NT2/D1 (cell line): ENCODE measurements at regions not wholly inside any gene's neighbourhood (a gene's known extent, or its start where the extent isn't known, plus 50 kb on each side); places are given as distances from the start of the nearest gene placed in this dataset.
"Not testable (repeated sequence)": the region's sequence is repeated elsewhere in the genome, so short reads cannot be mapped to it uniquely, and the experiment has no call there.

ENCODE experiments used
- DNase-seq: peaks from one replicate; pipeline ENCODE4 v3.0.0-alpha.2; 2011; ENCODE audit warnings: low read depth, low spot score
- H3K27me3 ChIP-seq: 2 replicates; pipeline ENCODE4 v1.6.0; 2011; ENCODE audit warnings: mild to moderate bottlenecking; ENCODE audit not compliant: insufficient read length, insufficient read depth
- H3K36me3 ChIP-seq: 2 replicates; pipeline ENCODE4 v1.6.1; 2011; ENCODE audit warnings: mild to moderate bottlenecking, low read length, mixed read lengths; ENCODE audit not compliant: insufficient read depth, insufficient read length
- H3K4me1 ChIP-seq: 2 replicates; pipeline ENCODE4 v1.5.1; 2011; ENCODE audit not compliant: insufficient read depth, insufficient read length
- H3K4me3 ChIP-seq: 2 replicates; pipeline ENCODE4 v1.5.1; 2011; ENCODE audit warnings: low read depth; ENCODE audit not compliant: insufficient read length
- H3K9ac ChIP-seq: 2 replicates; pipeline ENCODE4 v1.6.0; 2011; ENCODE audit warnings: low read depth; ENCODE audit not compliant: insufficient read length
- H3K9me3 ChIP-seq: 2 replicates; pipeline ENCODE4 v1.5.1; 2011; ENCODE audit warnings: mild to moderate bottlenecking, low read length; ENCODE audit not compliant: insufficient read depth
- SUZ12 ChIP-seq: IDR thresholded peaks from 2 replicates; pipeline ENCODE4 v1.6.1; 2011; ENCODE audit not compliant: insufficient read length, insufficient read depth; ENCODE audit errors: extremely low read depth
- YY1 ChIP-seq: IDR thresholded peaks from 2 replicates; pipeline ENCODE4 v1.6.1; 2011; ENCODE audit not compliant: insufficient read length, insufficient read depth
- ZNF274 ChIP-seq: IDR thresholded peaks from 2 replicates; pipeline ENCODE4 v1.6.1; 2011; ENCODE audit warnings: mild to moderate bottlenecking, low read depth, low read length

GRCh38 chr16:29198731-29199521 lies 207.6 kb downstream of the NPIPB11 start:
- H3K4me3 ChIP-seq: no peak overlapping the region
- peaks cover 6% of the 10 kb centered on the region for H3K4me1 ChIP-seq
- no peaks in the 10 kb centered on the region for H3K27me3 ChIP-seq
- DNase-seq: no peak
- H3K36me3 ChIP-seq: no peaks in the 10 kb centered on the region
- no peaks in the 10 kb centered on the region for H3K9me3 ChIP-seq
- TF ChIP-seq ZNF274: no peak
- no peak for TF ChIP-seq YY1
- TF ChIP-seq SUZ12: no peak
- H3K9ac ChIP-seq: no peak overlapping the region

DNA sequence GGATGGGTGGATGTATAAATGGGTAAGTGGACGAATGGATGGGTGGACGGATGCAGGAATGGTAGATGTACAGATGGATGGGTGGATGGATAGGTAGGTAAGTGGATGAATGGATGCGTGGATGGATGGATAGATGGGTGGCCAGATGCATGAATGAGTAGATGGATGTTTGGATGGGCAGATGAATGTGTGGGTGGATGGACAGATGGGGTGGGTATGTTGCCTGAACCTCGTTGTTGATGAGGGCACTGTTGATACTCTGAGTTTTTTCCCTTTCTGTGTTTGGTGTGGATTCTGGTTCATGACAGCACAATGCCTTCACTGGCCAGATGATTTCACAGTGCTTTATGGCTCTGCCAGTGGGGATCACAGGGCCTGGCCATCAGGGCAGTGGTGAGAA lies 208.3 kb downstream of the NPIPB11 start:
- no peak for DNase-seq
- Histone ChIP-seq H3K27me3 (no peaks in the 10 kb centered on the region), H3K9me3 (no peaks in the 10 kb centered on the region), H3K9ac (no peak overlapping the region), H3K36me3 (no peaks in the 10 kb centered on the region), H3K4me3 (no peak overlapping the region), H3K4me1 (peaks cover 2% of the 10 kb centered on the region)
- TF ChIP-seq YY1 (no peak), SUZ12 (no peak), ZNF274 (no peak)

DNA sequence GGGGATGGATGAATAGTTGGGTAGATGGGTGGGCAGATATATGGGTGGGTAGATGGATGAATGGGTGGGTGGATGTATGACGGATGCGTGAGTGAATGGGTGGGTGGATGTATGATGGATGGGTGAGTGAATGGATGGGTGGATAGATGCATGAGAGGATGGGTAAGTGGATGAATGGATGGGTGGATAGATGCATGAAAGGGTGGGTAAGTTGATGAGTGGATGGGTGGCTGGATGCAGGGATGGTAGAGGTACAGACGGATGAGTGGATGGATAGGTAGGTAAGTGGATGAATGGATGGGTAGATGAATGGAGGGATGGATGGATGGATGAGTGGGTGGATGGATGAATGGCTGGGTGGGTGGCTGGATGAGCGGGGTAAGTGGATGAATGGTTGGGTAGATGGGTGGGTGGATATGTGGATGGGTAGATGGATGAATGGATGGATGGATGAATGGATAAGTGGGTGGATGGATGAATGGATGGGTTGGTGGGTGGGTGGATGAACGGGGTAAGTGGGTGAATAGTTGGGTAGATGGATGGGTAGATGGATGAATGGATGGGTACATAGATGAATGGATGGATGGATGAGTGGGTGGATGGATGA lies 208.9 kb downstream of the NPIPB11 start:
- not testable (repeated sequence) for H3K9me3 ChIP-seq, DNase-seq, H3K4me1 ChIP-seq, H3K4me3 ChIP-seq, H3K36me3 ChIP-seq, H3K27me3 ChIP-seq, H3K9ac ChIP-seq

- not testable (repeated sequence) for H3K9ac ChIP-seq, DNase-seq, H3K4me3 ChIP-seq, H3K4me1 ChIP-seq, H3K27me3 ChIP-seq, H3K36me3 ChIP-seq, H3K9me3 ChIP-seq
Measured at GRCh38 chr16:29196746-29197145, 209.8 kb downstream of the NPIPB11 start.

- DNase-seq, H3K27me3 ChIP-seq, H3K9ac ChIP-seq, H3K36me3 ChIP-seq, H3K4me1 ChIP-seq, H3K9me3 ChIP-seq, H3K4me3 ChIP-seq: not testable (repeated sequence)
Measured at GRCh38 chr16:29195116-29195872, 210.4 kb downstream of the LAT start.

DNA sequence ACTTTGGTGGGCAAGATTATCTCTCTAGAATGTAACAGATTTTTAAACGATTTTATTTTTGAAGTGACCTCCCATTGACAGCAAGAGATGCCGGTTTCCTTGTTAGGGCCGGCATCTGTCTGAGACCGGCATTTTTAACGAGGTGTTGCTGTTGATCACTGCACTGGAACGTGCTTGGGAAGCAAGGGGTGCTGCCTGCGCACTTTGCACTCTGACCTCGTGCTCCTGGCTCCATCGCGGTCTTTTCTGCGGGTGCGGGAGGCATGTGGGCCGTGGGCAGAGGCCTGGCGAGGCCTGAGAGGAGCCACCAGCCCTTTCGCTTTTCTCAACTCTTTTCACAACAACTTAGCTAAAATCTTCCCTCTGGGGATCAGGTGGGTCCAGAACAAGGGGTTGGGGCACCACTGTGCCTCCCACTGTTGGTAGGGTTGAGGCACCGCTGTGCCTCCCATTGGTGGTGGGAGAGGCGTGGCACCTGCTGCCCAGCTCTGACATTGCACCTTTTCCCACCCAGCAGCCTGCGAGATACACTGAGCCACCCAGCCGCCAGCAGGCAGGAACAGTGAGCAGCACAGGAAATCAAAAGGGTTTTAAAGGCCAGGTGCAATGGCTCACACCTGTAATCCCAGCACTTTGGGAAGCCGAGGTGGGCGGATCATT lies 209.5 kb downstream of the LAT start:
- not testable (repeated sequence) for H3K36me3 ChIP-seq, H3K9ac ChIP-seq, H3K4me1 ChIP-seq, H3K9me3 ChIP-seq, H3K4me3 ChIP-seq, DNase-seq, H3K27me3 ChIP-seq

GRCh38 chr16:29193634-29194033 lies 208.8 kb downstream of the LAT start:
- H3K9ac ChIP-seq, H3K36me3 ChIP-seq, H3K4me3 ChIP-seq, H3K4me1 ChIP-seq, H3K27me3 ChIP-seq, H3K9me3 ChIP-seq, DNase-seq: not testable (repeated sequence)

DNA sequence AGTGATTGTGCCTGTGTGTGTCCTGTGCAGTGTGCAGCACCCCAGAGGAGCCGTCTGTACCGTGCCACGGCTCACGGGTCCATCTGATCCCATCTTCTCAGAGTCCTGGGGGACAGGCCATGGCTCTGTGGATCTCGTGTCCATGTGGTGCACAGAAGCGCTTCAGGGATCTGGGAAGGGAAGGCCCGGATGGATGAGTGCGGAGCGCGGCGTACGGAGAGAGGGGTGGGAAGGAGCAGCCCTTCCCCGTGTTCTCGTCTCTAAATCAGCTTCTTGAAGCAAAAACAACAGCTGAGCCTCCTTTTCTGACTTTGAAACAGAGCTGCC lies 208.4 kb downstream of the LAT start:
- H3K9ac ChIP-seq, H3K27me3 ChIP-seq, H3K36me3 ChIP-seq, DNase-seq, H3K4me3 ChIP-seq, H3K4me1 ChIP-seq, H3K9me3 ChIP-seq: not testable (repeated sequence)
